Chondrocyte (in vitro differentiated cells): ENCODE measurements at regions not wholly inside any gene's neighbourhood (a gene's known extent, or its start where the extent isn't known, plus 50 kb on each side); places are given as distances from the start of the nearest gene placed in this dataset.

Experiments used
- DNase-seq: peaks from one replicate; pipeline ENCODE4 v3.0.0; 2021; ENCODE audit warnings: mixed read lengths, low spot score
- H3K27ac Mint-ChIP-seq: one replicate; pipeline ENCODE4 v1.8.0; 2021; ENCODE audit warnings: mild to moderate bottlenecking, moderate library complexity, mixed read lengths; ENCODE audit not compliant: unreplicated experiment
- H3K27me3 Mint-ChIP-seq: 2 replicates; pipeline ENCODE4 v1.8.0; 2021; ENCODE audit warnings: low read depth, mixed read lengths
- H3K36me3 Mint-ChIP-seq: 2 replicates; pipeline ENCODE4 v1.8.0; 2021; ENCODE audit warnings: low read depth, mixed read lengths
- H3K4me1 Mint-ChIP-seq: 2 replicates; pipeline ENCODE4 v1.8.0; 2021; ENCODE audit warnings: low read depth, mild to moderate bottlenecking, mixed read lengths
- H3K4me3 Mint-ChIP-seq: one replicate; pipeline ENCODE4 v1.8.0; 2021; ENCODE audit warnings: mild to moderate bottlenecking, moderate library complexity, mixed read lengths; ENCODE audit not compliant: unreplicated experiment
- H3K9me3 Mint-ChIP-seq: 2 replicates; pipeline ENCODE4 v1.8.0; 2021; ENCODE audit warnings: low read depth, mixed read lengths
- TF ChIP-seq, protein P1 (sequence below): fragments of 200-600 bp; sonication (generic); IDR thresholded peaks from 2 replicates; pipeline ENCODE4 v1.5.0; 2021; ENCODE audit warnings: antibody characterized with exemption, mild to moderate bottlenecking, moderate library complexity

DNA sequence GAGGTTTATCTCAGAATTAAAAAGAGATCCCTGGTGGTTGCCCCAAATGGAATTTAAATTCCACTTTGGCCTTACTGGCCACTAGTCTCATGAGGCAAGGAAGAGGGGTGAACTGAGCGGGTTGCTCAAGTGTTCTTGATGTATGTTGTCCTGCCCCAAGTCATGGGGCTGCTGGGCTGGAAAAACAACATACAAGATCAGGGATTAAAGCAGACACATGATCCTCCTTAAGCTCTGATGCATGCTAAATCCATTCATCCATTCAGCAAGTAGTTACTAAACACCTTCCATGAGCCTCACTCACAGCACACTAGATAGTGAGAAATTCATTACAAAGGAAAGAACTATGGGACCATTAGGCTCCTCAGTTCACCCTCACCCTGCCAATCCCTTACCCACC, 196.3 kb downstream of the MREG start:
- Mint-ChIP-seq H3K27me3 (no peaks in the 10 kb centered on the region), H3K27ac (no peak overlapping the region), H3K4me3 (no peak overlapping the region), H3K36me3 (peaks cover 15% of the 10 kb centered on the region), H3K4me1 (peaks cover 27% of the 10 kb centered on the region), H3K9me3 (peaks cover 18% of the 10 kb centered on the region)
- no peak for DNase-seq
- TF ChIP-seq, protein P1, sequence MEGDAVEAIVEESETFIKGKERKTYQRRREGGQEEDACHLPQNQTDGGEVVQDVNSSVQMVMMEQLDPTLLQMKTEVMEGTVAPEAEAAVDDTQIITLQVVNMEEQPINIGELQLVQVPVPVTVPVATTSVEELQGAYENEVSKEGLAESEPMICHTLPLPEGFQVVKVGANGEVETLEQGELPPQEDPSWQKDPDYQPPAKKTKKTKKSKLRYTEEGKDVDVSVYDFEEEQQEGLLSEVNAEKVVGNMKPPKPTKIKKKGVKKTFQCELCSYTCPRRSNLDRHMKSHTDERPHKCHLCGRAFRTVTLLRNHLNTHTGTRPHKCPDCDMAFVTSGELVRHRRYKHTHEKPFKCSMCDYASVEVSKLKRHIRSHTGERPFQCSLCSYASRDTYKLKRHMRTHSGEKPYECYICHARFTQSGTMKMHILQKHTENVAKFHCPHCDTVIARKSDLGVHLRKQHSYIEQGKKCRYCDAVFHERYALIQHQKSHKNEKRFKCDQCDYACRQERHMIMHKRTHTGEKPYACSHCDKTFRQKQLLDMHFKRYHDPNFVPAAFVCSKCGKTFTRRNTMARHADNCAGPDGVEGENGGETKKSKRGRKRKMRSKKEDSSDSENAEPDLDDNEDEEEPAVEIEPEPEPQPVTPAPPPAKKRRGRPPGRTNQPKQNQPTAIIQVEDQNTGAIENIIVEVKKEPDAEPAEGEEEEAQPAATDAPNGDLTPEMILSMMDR = no peak

DNA sequence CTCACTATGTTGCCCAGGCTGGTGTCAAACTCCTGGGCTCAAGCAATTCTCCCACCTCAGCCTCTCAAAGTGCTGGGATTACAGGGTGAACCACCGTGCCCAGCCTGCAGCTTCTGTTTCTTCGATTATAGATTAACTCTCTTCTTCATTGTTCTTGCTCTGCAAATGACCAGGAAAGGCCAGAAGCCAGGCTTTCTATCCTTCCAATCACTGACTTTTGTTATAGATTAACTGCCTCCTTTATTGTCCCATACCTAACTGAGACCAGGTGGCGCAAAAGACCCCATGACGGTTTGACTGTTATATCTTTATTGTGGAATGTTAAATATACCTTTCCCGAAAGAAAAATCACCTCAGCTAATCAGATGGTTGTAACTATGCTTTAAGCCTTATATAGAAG, 196.9 kb downstream of the MREG start:
- TF ChIP-seq, protein P1 = no peak
- no peak overlapping the region for H3K27ac Mint-ChIP-seq
- peaks cover 15% of the 10 kb centered on the region for H3K9me3 Mint-ChIP-seq
- H3K4me1 Mint-ChIP-seq = peaks cover 24% of the 10 kb centered on the region
- no peak overlapping the region for H3K4me3 Mint-ChIP-seq
- DNase-seq = no peak
- peaks cover 12% of the 10 kb centered on the region for H3K36me3 Mint-ChIP-seq
- H3K27me3 Mint-ChIP-seq = no peaks in the 10 kb centered on the region

DNA sequence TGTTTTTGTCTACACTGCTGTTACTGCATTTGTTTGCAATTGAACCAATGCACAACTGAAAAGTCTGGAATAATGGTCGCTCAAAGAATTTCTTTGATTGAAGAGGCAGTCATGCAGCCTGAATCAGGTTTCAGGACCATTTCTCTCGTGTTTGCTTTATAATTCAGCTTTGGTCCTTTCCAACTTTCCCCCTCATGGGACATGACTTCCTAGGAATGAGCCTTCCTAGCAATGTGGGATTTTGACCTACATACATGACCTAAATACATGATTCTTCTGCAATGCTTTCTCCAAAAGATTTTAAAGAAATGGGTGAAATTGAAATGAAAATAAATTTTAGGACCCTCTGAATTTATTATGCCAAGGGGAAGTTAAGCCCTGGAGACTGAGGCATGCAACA, 197.4 kb downstream of the MREG start:
- Mint-ChIP-seq H3K4me1 (peaks cover 24% of the 10 kb centered on the region), H3K27ac (no peak overlapping the region), H3K36me3 (peaks cover 8% of the 10 kb centered on the region), H3K4me3 (no peak overlapping the region), H3K27me3 (no peaks in the 10 kb centered on the region), H3K9me3 (peaks cover 10% of the 10 kb centered on the region)
- TF ChIP-seq, protein P1 = no peak
- DNase-seq = no peak

DNA sequence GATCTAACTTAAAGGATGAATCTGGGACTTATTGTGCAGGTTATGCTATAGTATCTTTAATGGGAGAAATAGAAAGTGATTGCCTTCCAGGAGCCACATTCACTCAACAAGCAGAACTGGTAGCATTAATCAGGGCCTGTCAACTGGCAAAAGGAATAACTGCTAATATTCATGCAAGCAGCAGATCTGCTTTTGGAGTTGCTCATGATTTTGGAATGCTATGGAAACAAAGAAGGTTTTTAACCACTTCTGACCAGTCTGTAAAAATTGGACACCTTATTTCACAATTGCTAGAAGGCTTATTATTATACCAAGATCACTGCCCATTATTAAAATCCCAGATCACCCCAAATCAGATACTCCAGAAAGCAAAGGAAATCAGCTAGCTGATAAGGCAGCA, 200.4 kb downstream of the MREG start:
- no peak overlapping the region for H3K4me3 Mint-ChIP-seq
- no peaks in the 10 kb centered on the region for H3K36me3 Mint-ChIP-seq
- no peaks in the 10 kb centered on the region for H3K9me3 Mint-ChIP-seq
- H3K27ac Mint-ChIP-seq = no peak overlapping the region
- peaks cover 28% of the 10 kb centered on the region for H3K4me1 Mint-ChIP-seq
- no peaks in the 10 kb centered on the region for H3K27me3 Mint-ChIP-seq
- no peak for DNase-seq
- TF ChIP-seq, protein P1 = no peak

DNA sequence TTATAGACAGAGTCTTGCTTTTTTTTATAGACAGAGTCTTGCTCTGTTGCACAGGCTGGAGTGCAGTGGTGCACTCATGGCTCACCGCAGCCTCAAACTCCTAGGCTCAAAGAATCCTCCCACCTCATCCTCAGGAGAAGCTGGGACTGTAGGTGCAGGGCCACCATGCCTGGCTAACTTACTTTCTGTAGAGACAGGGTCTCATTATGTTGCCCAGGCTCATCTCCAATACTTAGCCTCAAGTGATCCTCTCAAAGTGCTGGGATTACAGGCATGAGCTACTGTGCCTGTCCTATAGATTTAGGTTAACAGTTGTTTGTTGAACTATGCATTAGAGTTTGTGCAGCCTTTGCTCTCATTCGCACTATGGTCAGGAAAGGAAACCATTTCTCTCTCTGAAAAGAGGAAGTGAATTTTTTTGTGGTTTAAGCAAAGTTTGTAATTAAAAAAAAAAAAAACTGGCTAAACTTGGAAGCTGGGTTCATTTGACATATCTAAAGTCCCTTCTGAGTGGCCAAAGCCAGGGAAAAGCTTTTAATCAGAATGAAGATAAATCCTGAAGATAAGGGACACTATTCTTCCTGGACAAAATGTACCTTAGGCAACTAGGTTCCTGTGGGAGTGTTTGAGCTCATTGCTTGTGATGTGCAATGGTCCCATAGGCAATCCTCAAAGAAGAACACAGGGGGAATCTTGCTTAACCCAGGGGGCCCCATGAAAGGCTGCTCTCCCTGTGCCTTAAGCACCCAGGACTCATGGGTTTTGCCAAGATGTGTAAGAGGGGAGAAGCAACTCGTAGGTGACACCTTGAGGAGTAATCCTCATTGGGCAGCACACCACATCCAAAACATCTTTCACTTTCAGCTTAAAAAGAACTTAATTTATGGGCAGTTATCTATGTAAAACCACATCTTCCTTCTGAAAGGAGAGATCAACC, 201.7 kb downstream of the MREG start:
- Mint-ChIP-seq H3K36me3 (no peaks in the 10 kb centered on the region), H3K4me3 (no peak overlapping the region), H3K27ac (no peak overlapping the region), H3K4me1 (peaks cover 25% of the 10 kb centered on the region), H3K27me3 (no peaks in the 10 kb centered on the region), H3K9me3 (no peaks in the 10 kb centered on the region)
- DNase-seq = no peak
- TF ChIP-seq, protein P1 = no peak
